HG03139 (cell line): ENCODE measurements at regions not wholly inside any gene's neighbourhood (a gene's known extent, or its start where the extent isn't known, plus 50 kb on each side); places are given as distances from the start of the nearest gene placed in this dataset.

Source experiments
- ATAC-seq: cut with Tn5 transposase; IDR thresholded peaks from one replicate; pipeline ENCODE4 v1.9.1; 2021; ENCODE audit not compliant: unreplicated experiment

GRCh38 chr15:95458721-95459120 lies 871.8 kb upstream of the NR2F2 start:
- no peak for ATAC-seq

GRCh38 chr15:95459273-95459672 lies 871.2 kb upstream of the NR2F2 start:
- ATAC-seq = no peak

- ATAC-seq = no peak
These were observed 866.0 kb upstream of the NR2F2 start for GRCh38 chr15:95464509-95464908.

GRCh38 chr15:95468820-95469219 lies 861.7 kb upstream of the NR2F2 start:
- ATAC-seq = no peak

- no peak for ATAC-seq
These were observed 861.0 kb upstream of the NR2F2 start for GRCh38 chr15:95469496-95470000.

GRCh38 chr15:95470529-95470928 lies 860.0 kb upstream of the NR2F2 start:
- ATAC-seq = no peak

GRCh38 chr15:95470997-95471689 lies 859.4 kb upstream of the NR2F2 start:
- ATAC-seq = no peak

- ATAC-seq = no peak
These were observed 858.8 kb upstream of the NR2F2 start for GRCh38 chr15:95471690-95472086.

- ATAC-seq = no peak
These were observed 855.4 kb upstream of the NR2F2 start for GRCh38 chr15:95475067-95475466.

- ATAC-seq = no peak
These were observed 851.2 kb upstream of the NR2F2 start for GRCh38 chr15:95479308-95479707.

- ATAC-seq = no peak
These were observed 845.1 kb upstream of the NR2F2 start for GRCh38 chr15:95485367-95485766.

GRCh38 chr15:95486224-95486623 lies 844.3 kb upstream of the NR2F2 start:
- ATAC-seq = no peak

- no peak for ATAC-seq
These were observed 841.4 kb upstream of the NR2F2 start for GRCh38 chr15:95489103-95489502.

GRCh38 chr15:95492388-95493070 lies 838.0 kb upstream of the NR2F2 start:
- ATAC-seq = no peak

GRCh38 chr15:95494971-95495541 lies 835.4 kb upstream of the NR2F2 start:
- ATAC-seq = no peak

- ATAC-seq = no peak
These were observed 832.9 kb upstream of the NR2F2 start for GRCh38 chr15:95497634-95498033.

- no peak for ATAC-seq
These were observed 831.5 kb upstream of the NR2F2 start for GRCh38 chr15:95498961-95499360.

- ATAC-seq = no peak
These were observed 831.1 kb upstream of the NR2F2 start for GRCh38 chr15:95499397-95499796.

- no peak for ATAC-seq
These were observed 828.6 kb upstream of the NR2F2 start for GRCh38 chr15:95501865-95502264.

- ATAC-seq = no peak
These were observed 827.4 kb upstream of the NR2F2 start for GRCh38 chr15:95503107-95503506.

- ATAC-seq = no peak
These were observed 826.8 kb upstream of the NR2F2 start for GRCh38 chr15:95503640-95504225.

- ATAC-seq = no peak
These were observed 818.8 kb upstream of the NR2F2 start for GRCh38 chr15:95511671-95512070.
